ENCODE measurements at regions not wholly inside any gene's neighbourhood (a gene's known extent, or its start where the extent isn't known, plus 50 kb on each side); places are given as distances from the start of the nearest gene placed in this dataset.

GRCh38 chr9:73838871-73839270, 658.3 kb upstream of the RORB start:
- TF ChIP-seq CTCF (IDR thresholded peaks at IDR 0.05) (no peak), POLR2A (IDR thresholded peaks at IDR 0.05) (no peak)

Measured in heart left ventricle (tissue), 13 donors.